GM21381 (cell line): ENCODE measurements at regions not wholly inside any gene's neighbourhood (a gene's known extent, or its start where the extent isn't known, plus 50 kb on each side); places are given as distances from the start of the nearest gene placed in this dataset.
A peak's percentile ranks its signal among the peaks of the same experiment; 100 is the strongest.
"Not testable (repeated sequence)": the region's sequence is repeated elsewhere in the genome, so short reads cannot be mapped to it uniquely, and the experiment has no call there.

Experiments used
- ATAC-seq: cut with Tn5 transposase; IDR thresholded peaks from one replicate; pipeline ENCODE4 v1.9.1; 2021; ENCODE audit warnings: mild to moderate bottlenecking, moderate library complexity; ENCODE audit not compliant: unreplicated experiment

- ATAC-seq = no peak
Observed at GRCh38 chr2:193219413-193219812, 1024.7 kb upstream of the TMEFF2 start.

GRCh38 chr2:193201583-193201982, 1006.9 kb upstream of the TMEFF2 start:
- ATAC-seq = no peak

GRCh38 chr2:193199322-193199721, 1004.6 kb upstream of the TMEFF2 start:
- no peak for ATAC-seq

- ATAC-seq = peak; percentile 70
Observed at GRCh38 chr2:193187816-193188215, 993.1 kb upstream of the TMEFF2 start.

GRCh38 chr2:193170981-193171380, 976.2 kb upstream of the TMEFF2 start:
- not testable (repeated sequence) for ATAC-seq

GRCh38 chr2:193156480-193156879, 961.7 kb upstream of the TMEFF2 start:
- no peak for ATAC-seq

GRCh38 chr2:193154076-193154475, 959.3 kb upstream of the TMEFF2 start:
- no peak for ATAC-seq

- no peak for ATAC-seq
Observed at GRCh38 chr2:193153576-193153975, 958.8 kb upstream of the TMEFF2 start.

GRCh38 chr2:193142467-193142866, 947.7 kb upstream of the TMEFF2 start:
- ATAC-seq = not testable (repeated sequence)

GRCh38 chr2:193141998-193142397, 947.3 kb upstream of the TMEFF2 start:
- ATAC-seq = no peak

- ATAC-seq = not testable (repeated sequence)
Observed at GRCh38 chr2:193140895-193141294, 946.2 kb upstream of the TMEFF2 start.

GRCh38 chr2:193124815-193125214, 930.1 kb upstream of the TMEFF2 start:
- ATAC-seq = no peak

GRCh38 chr2:193114827-193115226, 920.1 kb upstream of the TMEFF2 start:
- no peak for ATAC-seq

- ATAC-seq = no peak
Observed at GRCh38 chr2:193112986-193113385, 918.3 kb upstream of the TMEFF2 start.

- ATAC-seq = no peak
Observed at GRCh38 chr2:193103064-193103463, 908.3 kb upstream of the TMEFF2 start.

GRCh38 chr2:193101591-193101990, 906.9 kb upstream of the TMEFF2 start:
- ATAC-seq = no peak

GRCh38 chr2:193088026-193088425, 893.3 kb upstream of the TMEFF2 start:
- ATAC-seq = no peak

- ATAC-seq = no peak
Observed at GRCh38 chr2:193076995-193077394, 882.3 kb upstream of the TMEFF2 start.

GRCh38 chr2:193074933-193075332, 880.2 kb upstream of the TMEFF2 start:
- no peak for ATAC-seq

- no peak for ATAC-seq
Observed at GRCh38 chr2:193072647-193073046, 877.9 kb upstream of the TMEFF2 start.

GRCh38 chr2:193025556-193025955, 830.8 kb upstream of the TMEFF2 start:
- not testable (repeated sequence) for ATAC-seq

- ATAC-seq = no peak
Observed at GRCh38 chr2:193024791-193025190, 830.1 kb upstream of the TMEFF2 start.

GRCh38 chr2:193011870-193012269, 817.1 kb upstream of the TMEFF2 start:
- ATAC-seq = no peak

- no peak for ATAC-seq
Observed at GRCh38 chr2:192993059-192993458, 798.3 kb upstream of the TMEFF2 start.
